ENCODE measurements at regions not wholly inside any gene's neighbourhood (a gene's known extent, or its start where the extent isn't known, plus 50 kb on each side); places are given as distances from the start of the nearest gene placed in this dataset.

GRCh38 chr2:173835726-173836125 is 129.4 kb downstream of the SP3 start:
- Histone ChIP-seq H3K4me3 (ENCODE audit: low read length in 2 of 2) (no peak overlapping the region), H3K4me1 (ENCODE audit: insufficient read depth, low read length) (no peaks in the 10 kb centered on the region), H3K27ac (ENCODE audit: low read depth, low read length) (no peak overlapping the region), H3K9me3 (ENCODE audit: control insufficient read depth in 1 of 2, low read length in 2 of 2) (no peaks in the 10 kb centered on the region), H3K36me3 (ENCODE audit: insufficient read depth, low read length) (no peaks in the 10 kb centered on the region), H3K27me3 (ENCODE audit: insufficient read depth, low read length) (no peaks in the 10 kb centered on the region)
- Mint-ChIP-seq H3K27ac (peak overlapping the region in 1 of 7 donors; percentile 48), H3K4me3 (no peak overlapping the region), H3K4me1 (no peaks in the 10 kb centered on the region), H3K9me3 (peaks cover 0 to 3% (median 0%) of the 10 kb centered on the region in 8 donors), H3K36me3 (no peaks in the 10 kb centered on the region), H3K27me3 (peaks cover 1 to 7% of the 10 kb centered on the region in 2 donors)
- intact Hi-C loops (cut with micrococcal nuclease) = no loop called here
- no peak for DNase-seq
- POLR2A ChIA-PET (ENCODE audit: partially characterized antibody) = no interaction called here
- CTCF ChIA-PET (ENCODE audit: partially characterized antibody) = no interaction called here

GRCh38 chr2:173841110-173841509 is 124.1 kb downstream of the SP3 start:
- Mint-ChIP-seq H3K4me3 (no peak overlapping the region), H3K27me3 (peaks cover 6 to 13% of the 10 kb centered on the region in 2 donors), H3K27ac (no peak overlapping the region), H3K4me1 (no peaks in the 10 kb centered on the region), H3K9me3 (peaks cover 0 to 3% (median 0%) of the 10 kb centered on the region in 8 donors), H3K36me3 (no peaks in the 10 kb centered on the region)
- Histone ChIP-seq H3K36me3 (ENCODE audit: insufficient read depth, low read length) (no peaks in the 10 kb centered on the region), H3K27me3 (ENCODE audit: insufficient read depth, low read length) (no peaks in the 10 kb centered on the region), H3K9me3 (ENCODE audit: control insufficient read depth in 1 of 2, low read length in 2 of 2) (no peaks in the 10 kb centered on the region), H3K4me1 (ENCODE audit: insufficient read depth, low read length) (no peaks in the 10 kb centered on the region), H3K4me3 (ENCODE audit: low read length in 2 of 2) (no peak overlapping the region), H3K27ac (ENCODE audit: low read depth, low read length) (no peak overlapping the region)
- intact Hi-C loops (cut with micrococcal nuclease) = no loop called here
- ChIA-PET POLR2A (ENCODE audit: partially characterized antibody) (no interaction called here), CTCF (ENCODE audit: partially characterized antibody) (no interaction called here)
- DNase-seq = no peak

GRCh38 chr2:173843526-173843925 is 121.6 kb downstream of the SP3 start:
- Histone ChIP-seq H3K36me3 (ENCODE audit: insufficient read depth, low read length) (no peaks in the 10 kb centered on the region), H3K27me3 (ENCODE audit: insufficient read depth, low read length) (no peaks in the 10 kb centered on the region), H3K4me1 (ENCODE audit: insufficient read depth, low read length) (no peaks in the 10 kb centered on the region), H3K4me3 (ENCODE audit: low read length in 2 of 2) (no peak overlapping the region), H3K9me3 (ENCODE audit: control insufficient read depth in 1 of 2, low read length in 2 of 2) (no peaks in the 10 kb centered on the region), H3K27ac (ENCODE audit: low read depth, low read length) (no peak overlapping the region)
- intact Hi-C loops (cut with micrococcal nuclease) = no loop called here
- Mint-ChIP-seq H3K27me3 (peaks cover 11 to 21% of the 10 kb centered on the region in 2 donors), H3K36me3 (no peaks in the 10 kb centered on the region), H3K27ac (peak overlapping the region in 1 of 7 donors; percentile 11), H3K4me1 (no peaks in the 10 kb centered on the region), H3K9me3 (peaks cover 0 to 4% (median 0%) of the 10 kb centered on the region in 8 donors), H3K4me3 (no peak overlapping the region)
- CTCF ChIA-PET (ENCODE audit: partially characterized antibody) = no interaction called here
- POLR2A ChIA-PET (ENCODE audit: partially characterized antibody) = no interaction called here
- DNase-seq = no peak

GRCh38 chr2:173851141-173851641 is 114.0 kb downstream of the SP3 start:
- H3K4me1 ChIP-seq (ENCODE audit: insufficient read depth, low read length) = no peaks in the 10 kb centered on the region
- intact Hi-C loops (cut with micrococcal nuclease) = no loop called here
- H3K27ac ChIP-seq (ENCODE audit: low read depth, low read length) = no peak overlapping the region
- no peak overlapping the region for H3K4me3 ChIP-seq (ENCODE audit: low read length in 2 of 2)
- CTCF ChIA-PET (ENCODE audit: partially characterized antibody) = no interaction called here
- POLR2A ChIA-PET (ENCODE audit: partially characterized antibody) = no interaction called here
- H3K27me3 ChIP-seq (ENCODE audit: insufficient read depth, low read length) = no peaks in the 10 kb centered on the region
- Mint-ChIP-seq H3K36me3 (no peaks in the 10 kb centered on the region), H3K4me1 (no peaks in the 10 kb centered on the region), H3K9me3 (peaks cover 0 to 4% (median under 1%) of the 10 kb centered on the region in 8 donors), H3K27ac (no peak overlapping the region), H3K27me3 (peaks cover 6 to 11% of the 10 kb centered on the region in 2 donors), H3K4me3 (no peak overlapping the region)
- H3K9me3 ChIP-seq (ENCODE audit: control insufficient read depth in 1 of 2, low read length in 2 of 2) = no peaks in the 10 kb centered on the region
- no peaks in the 10 kb centered on the region for H3K36me3 ChIP-seq (ENCODE audit: insufficient read depth, low read length)
- DNase-seq = no peak

- Histone ChIP-seq H3K27ac (ENCODE audit: low read depth, low read length) (no peak overlapping the region), H3K4me1 (ENCODE audit: insufficient read depth, low read length) (no peaks in the 10 kb centered on the region), H3K9me3 (ENCODE audit: control insufficient read depth in 1 of 2, low read length in 2 of 2) (no peaks in the 10 kb centered on the region), H3K36me3 (ENCODE audit: insufficient read depth, low read length) (no peaks in the 10 kb centered on the region), H3K4me3 (ENCODE audit: low read length in 2 of 2) (no peak overlapping the region), H3K27me3 (ENCODE audit: insufficient read depth, low read length) (no peaks in the 10 kb centered on the region)
- no peak for DNase-seq
- no peaks in the 10 kb centered on the region for H3K9me3 Mint-ChIP-seq
- no peak overlapping the region for H3K4me3 Mint-ChIP-seq
- ChIA-PET CTCF (ENCODE audit: partially characterized antibody) (no interaction called here), POLR2A (ENCODE audit: partially characterized antibody) (no interaction called here)
- no peaks in the 10 kb centered on the region for H3K4me1 Mint-ChIP-seq
- H3K27me3 Mint-ChIP-seq = peaks cover 2 to 8% of the 10 kb centered on the region in 2 donors
- H3K27ac Mint-ChIP-seq = no peak overlapping the region
- H3K36me3 Mint-ChIP-seq = no peaks in the 10 kb centered on the region
- intact Hi-C loops (cut with micrococcal nuclease) = no loop called here
Observed at GRCh38 chr2:173854141-173854540, 111.0 kb downstream of the SP3 start.

- Mint-ChIP-seq H3K4me1 (no peaks in the 10 kb centered on the region), H3K27me3 (peaks cover 0 to 11% of the 10 kb centered on the region in 2 donors), H3K36me3 (no peaks in the 10 kb centered on the region), H3K4me3 (no peak overlapping the region), H3K27ac (no peak overlapping the region), H3K9me3 (no peaks in the 10 kb centered on the region)
- ChIA-PET POLR2A (ENCODE audit: partially characterized antibody) (no interaction called here), CTCF (ENCODE audit: partially characterized antibody) (no interaction called here)
- intact Hi-C loops (cut with micrococcal nuclease) = no loop called here
- no peak for DNase-seq
- Histone ChIP-seq H3K27ac (ENCODE audit: low read depth, low read length) (no peak overlapping the region), H3K4me3 (ENCODE audit: low read length in 2 of 2) (no peak overlapping the region), H3K4me1 (ENCODE audit: insufficient read depth, low read length) (no peaks in the 10 kb centered on the region), H3K27me3 (ENCODE audit: insufficient read depth, low read length) (no peaks in the 10 kb centered on the region), H3K36me3 (ENCODE audit: insufficient read depth, low read length) (no peaks in the 10 kb centered on the region), H3K9me3 (ENCODE audit: control insufficient read depth in 1 of 2, low read length in 2 of 2) (no peaks in the 10 kb centered on the region)
Observed at GRCh38 chr2:173854840-173855239, 110.3 kb downstream of the SP3 start.

GRCh38 chr2:173855661-173856060 is 109.5 kb downstream of the SP3 start:
- Histone ChIP-seq H3K4me3 (ENCODE audit: low read length in 2 of 2) (no peak overlapping the region), H3K27me3 (ENCODE audit: insufficient read depth, low read length) (no peaks in the 10 kb centered on the region), H3K4me1 (ENCODE audit: insufficient read depth, low read length) (no peaks in the 10 kb centered on the region), H3K27ac (ENCODE audit: low read depth, low read length) (no peak overlapping the region), H3K36me3 (ENCODE audit: insufficient read depth, low read length) (no peaks in the 10 kb centered on the region), H3K9me3 (ENCODE audit: control insufficient read depth in 1 of 2, low read length in 2 of 2) (no peaks in the 10 kb centered on the region)
- no peak overlapping the region for H3K27ac Mint-ChIP-seq
- H3K4me3 Mint-ChIP-seq = no peak overlapping the region
- POLR2A ChIA-PET (ENCODE audit: partially characterized antibody) = no interaction called here
- intact Hi-C loops (cut with micrococcal nuclease) = no loop called here
- peaks cover 0 to 12% of the 10 kb centered on the region in 2 donors for H3K27me3 Mint-ChIP-seq
- no peak for DNase-seq
- CTCF ChIA-PET (ENCODE audit: partially characterized antibody) = interaction anchor here (0.9 kb wide), 1 partner anchor 9 kb away, joined by 3 read pairs; no protein-coding TSS in a partner anchor
- no peaks in the 10 kb centered on the region for H3K9me3 Mint-ChIP-seq
- H3K36me3 Mint-ChIP-seq = no peaks in the 10 kb centered on the region
- H3K4me1 Mint-ChIP-seq = no peaks in the 10 kb centered on the region
